NB4 (cell line): ENCODE measurements at regions not wholly inside any gene's neighbourhood (a gene's known extent, or its start where the extent isn't known, plus 50 kb on each side); places are given as distances from the start of the nearest gene placed in this dataset.

Source experiments
- DNase-seq: peaks from one replicate; pipeline ENCODE4 v3.0.0; 2010; ENCODE audit warnings: low read depth
- H3K4me3 ChIP-seq: one replicate; pipeline ENCODE4 v1.5.1; 2011; ENCODE audit warnings: mild to moderate bottlenecking, low read depth, low read length, moderate library complexity
- MYC ChIP-seq: IDR thresholded peaks from 2 replicates; pipeline ENCODE4 v1.6.1; 2011; ENCODE audit warnings: low read depth, low read length
- POLR2A ChIP-seq: IDR thresholded peaks from 2 replicates; pipeline ENCODE4 v1.6.1; 2011; ENCODE audit warnings: mild to moderate bottlenecking; ENCODE audit not compliant: insufficient read length; ENCODE audit errors: extremely low read depth
- TF ChIP-seq, protein P1 (sequence below): IDR thresholded peaks from 2 replicates; pipeline ENCODE4 v1.6.1; 2011; ENCODE audit warnings: low read depth, low read length
- TF ChIP-seq, protein P2 (sequence below): IDR thresholded peaks from one replicate; pipeline ENCODE4 v1.5.1; 2012; ENCODE audit warnings: low read depth, low read length

DNA sequence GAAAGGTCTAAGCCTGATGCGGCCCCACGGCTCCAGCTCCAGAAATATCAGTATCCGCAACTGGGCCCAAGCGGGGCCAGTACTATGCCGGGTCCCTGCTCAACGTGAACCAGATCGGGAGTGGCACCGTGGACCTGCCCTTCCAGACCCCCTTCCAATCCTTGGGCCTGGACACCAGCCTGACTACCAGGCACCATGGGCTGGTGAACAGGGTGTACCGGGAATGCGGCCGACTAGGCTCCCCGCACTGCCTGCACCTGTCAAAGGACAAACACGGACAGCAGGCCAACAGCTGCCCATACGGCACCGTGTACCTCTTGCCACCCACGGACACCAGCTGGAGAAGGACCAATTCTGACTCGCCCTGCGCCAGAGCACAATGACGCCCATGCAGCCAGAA is 1196.9 kb upstream of the CHAC2 start:
- TF ChIP-seq MYC (no peak), POLR2A (no peak)
- TF ChIP-seq, protein P1, sequence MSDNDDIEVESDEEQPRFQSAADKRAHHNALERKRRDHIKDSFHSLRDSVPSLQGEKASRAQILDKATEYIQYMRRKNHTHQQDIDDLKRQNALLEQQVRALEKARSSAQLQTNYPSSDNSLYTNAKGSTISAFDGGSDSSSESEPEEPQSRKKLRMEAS: no peak
- TF ChIP-seq, protein P2, sequence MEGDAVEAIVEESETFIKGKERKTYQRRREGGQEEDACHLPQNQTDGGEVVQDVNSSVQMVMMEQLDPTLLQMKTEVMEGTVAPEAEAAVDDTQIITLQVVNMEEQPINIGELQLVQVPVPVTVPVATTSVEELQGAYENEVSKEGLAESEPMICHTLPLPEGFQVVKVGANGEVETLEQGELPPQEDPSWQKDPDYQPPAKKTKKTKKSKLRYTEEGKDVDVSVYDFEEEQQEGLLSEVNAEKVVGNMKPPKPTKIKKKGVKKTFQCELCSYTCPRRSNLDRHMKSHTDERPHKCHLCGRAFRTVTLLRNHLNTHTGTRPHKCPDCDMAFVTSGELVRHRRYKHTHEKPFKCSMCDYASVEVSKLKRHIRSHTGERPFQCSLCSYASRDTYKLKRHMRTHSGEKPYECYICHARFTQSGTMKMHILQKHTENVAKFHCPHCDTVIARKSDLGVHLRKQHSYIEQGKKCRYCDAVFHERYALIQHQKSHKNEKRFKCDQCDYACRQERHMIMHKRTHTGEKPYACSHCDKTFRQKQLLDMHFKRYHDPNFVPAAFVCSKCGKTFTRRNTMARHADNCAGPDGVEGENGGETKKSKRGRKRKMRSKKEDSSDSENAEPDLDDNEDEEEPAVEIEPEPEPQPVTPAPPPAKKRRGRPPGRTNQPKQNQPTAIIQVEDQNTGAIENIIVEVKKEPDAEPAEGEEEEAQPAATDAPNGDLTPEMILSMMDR: no peak
- no peak overlapping the region for H3K4me3 ChIP-seq
- DNase-seq: no peak

DNA sequence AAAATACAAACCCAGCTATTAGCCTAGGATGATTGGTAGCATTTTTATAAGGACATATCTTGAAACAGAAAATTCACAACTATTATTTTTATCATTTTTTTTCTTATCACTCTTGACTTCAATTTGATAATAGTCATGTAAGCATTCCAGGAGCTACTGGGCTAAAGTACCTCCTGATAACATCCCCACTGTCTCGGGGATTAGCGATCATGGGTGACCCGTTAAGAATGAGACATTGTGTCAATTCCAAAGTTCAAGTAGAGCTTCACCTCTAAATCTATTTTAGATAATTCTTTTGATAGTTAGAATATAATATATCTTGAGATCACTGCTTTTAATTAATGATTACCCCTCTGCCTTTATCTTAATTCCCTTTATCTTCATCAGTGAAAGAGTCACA is 1204.5 kb upstream of the CHAC2 start:
- no peak for DNase-seq
- TF ChIP-seq MYC: no peak
- no peak overlapping the region for H3K4me3 ChIP-seq

DNA sequence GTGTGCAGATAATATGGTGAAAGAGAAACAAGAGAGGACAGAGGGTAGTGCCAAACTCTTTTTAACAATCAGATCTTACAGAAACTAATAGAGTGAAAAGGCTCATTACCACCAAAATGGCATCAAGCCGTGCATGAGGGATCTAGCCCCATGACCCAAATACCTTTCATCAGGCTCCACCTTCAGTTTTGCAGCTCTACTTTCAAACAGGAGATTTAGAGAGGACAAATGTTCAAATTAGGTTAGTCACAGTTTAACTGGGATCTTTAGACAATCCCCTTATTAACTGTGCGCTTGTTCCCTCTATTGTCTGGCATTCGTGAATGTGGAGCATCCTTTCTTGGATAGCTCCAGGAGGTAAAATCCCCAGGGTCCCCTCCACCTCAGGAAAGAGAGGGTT is 1209.3 kb upstream of the CHAC2 start:
- no peak overlapping the region for H3K4me3 ChIP-seq
- TF ChIP-seq, protein P2: no peak
- TF ChIP-seq POLR2A: no peak
- TF ChIP-seq, protein P1: no peak
- no peak for TF ChIP-seq MYC
- DNase-seq: no peak

DNA sequence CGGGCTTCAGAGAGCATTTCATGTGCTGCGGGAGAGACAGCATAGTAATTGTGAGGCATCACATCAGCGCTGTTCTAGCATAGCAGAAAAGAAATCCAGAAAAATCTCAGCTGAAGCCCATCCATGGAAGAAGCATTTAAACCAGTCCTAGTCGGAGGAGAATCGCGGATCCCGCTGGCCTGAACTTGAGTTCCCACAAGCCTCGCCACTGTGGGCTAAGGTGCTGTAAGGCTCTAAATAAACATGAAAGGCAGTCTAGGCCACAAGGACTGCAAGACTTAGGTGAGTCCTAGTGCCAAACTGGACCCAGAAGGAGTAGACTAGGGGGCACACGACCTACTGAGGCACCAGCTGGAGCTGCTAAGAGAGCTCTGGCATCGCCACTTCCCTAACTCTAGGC is 1225.3 kb upstream of the CHAC2 start:
- TF ChIP-seq, protein P1: no peak
- TF ChIP-seq, protein P2: no peak
- TF ChIP-seq MYC: no peak
- TF ChIP-seq POLR2A: no peak
- DNase-seq: no peak

DNA sequence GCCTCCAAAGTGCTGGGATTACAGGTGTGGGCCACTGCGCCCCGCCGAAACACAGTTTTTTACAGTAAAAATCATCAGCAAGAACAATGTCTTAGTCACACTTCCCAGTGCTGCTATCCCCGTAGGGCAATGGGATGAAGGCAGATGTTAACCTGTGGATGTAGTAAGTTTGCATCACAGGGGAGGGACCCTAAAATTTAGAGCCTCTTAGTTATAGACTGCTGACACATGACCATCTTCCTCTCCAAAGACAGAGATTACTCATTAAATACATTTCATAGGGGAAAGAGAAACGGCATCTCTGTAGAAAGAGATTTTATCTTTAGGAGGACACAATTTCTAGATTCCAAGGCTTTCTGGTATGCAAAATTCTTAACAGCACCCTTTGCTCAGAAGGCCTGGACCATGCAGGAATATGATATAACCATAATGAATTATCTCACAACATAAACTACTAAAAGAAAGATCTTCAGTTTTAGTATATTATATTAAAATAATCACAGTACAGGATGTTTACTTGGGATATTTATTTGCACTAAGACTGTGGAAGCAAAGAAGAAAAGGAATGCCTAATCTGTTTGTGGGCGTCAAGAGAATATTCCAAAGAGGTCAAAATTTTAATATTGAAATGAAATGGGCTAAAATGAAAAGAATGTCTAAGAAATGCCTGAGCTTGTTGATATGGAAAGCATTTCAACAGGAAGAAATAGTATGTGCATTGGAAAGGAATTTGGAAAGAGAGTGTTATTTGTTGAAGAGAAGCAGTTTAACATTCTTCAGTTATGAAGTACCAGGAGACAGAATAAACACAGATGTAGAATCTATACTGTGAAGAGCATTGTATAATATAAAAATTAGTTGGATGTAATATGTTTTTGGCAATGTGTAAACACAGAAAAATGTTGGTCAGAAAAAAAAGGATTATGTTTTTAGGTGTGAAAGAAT is 1228.3 kb upstream of the CHAC2 start:
- DNase-seq: no peak
- no peak for TF ChIP-seq POLR2A
- no peak for TF ChIP-seq MYC
- TF ChIP-seq, protein P2: no peak
- TF ChIP-seq, protein P1: no peak
- H3K4me3 ChIP-seq: no peak overlapping the region

More for the DNA sequence above, 1225.3 kb upstream of the CHAC2 start:
- H3K4me3 ChIP-seq: no peak overlapping the region

DNA sequence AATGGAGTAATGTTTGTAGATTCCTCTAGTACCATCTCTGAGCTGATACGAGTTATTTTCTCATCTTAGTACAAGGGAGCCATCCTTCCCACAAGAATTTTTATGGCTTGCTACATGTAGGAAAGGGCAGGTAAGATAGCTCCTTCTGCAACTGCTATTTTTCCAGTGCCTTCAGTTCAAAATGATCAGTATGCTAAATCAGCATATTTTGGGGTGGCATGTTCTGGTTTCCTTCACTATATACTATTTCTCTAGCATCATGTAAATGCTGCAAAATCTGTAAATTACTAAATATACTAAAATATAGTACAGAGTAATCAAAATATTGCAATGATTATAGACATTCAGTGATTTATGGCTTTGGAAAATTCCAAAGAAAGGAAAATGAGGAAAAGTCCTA is 1230.0 kb upstream of the CHAC2 start:
- TF ChIP-seq POLR2A (no peak), MYC (no peak)
- TF ChIP-seq, protein P2: no peak
- TF ChIP-seq, protein P1: no peak
- no peak for DNase-seq
- no peak overlapping the region for H3K4me3 ChIP-seq
